GM12801 (cell line): ENCODE measurements at regions not wholly inside any gene's neighbourhood (a gene's known extent, or its start where the extent isn't known, plus 50 kb on each side); places are given as distances from the start of the nearest gene placed in this dataset.

Source experiments
- TF ChIP-seq, protein P1 (sequence below): IDR thresholded peaks from one replicate; pipeline ENCODE4 v1.5.1; 2011; ENCODE audit warnings: control low read depth; ENCODE audit not compliant: insufficient read length; ENCODE audit errors: extremely low read depth

DNA sequence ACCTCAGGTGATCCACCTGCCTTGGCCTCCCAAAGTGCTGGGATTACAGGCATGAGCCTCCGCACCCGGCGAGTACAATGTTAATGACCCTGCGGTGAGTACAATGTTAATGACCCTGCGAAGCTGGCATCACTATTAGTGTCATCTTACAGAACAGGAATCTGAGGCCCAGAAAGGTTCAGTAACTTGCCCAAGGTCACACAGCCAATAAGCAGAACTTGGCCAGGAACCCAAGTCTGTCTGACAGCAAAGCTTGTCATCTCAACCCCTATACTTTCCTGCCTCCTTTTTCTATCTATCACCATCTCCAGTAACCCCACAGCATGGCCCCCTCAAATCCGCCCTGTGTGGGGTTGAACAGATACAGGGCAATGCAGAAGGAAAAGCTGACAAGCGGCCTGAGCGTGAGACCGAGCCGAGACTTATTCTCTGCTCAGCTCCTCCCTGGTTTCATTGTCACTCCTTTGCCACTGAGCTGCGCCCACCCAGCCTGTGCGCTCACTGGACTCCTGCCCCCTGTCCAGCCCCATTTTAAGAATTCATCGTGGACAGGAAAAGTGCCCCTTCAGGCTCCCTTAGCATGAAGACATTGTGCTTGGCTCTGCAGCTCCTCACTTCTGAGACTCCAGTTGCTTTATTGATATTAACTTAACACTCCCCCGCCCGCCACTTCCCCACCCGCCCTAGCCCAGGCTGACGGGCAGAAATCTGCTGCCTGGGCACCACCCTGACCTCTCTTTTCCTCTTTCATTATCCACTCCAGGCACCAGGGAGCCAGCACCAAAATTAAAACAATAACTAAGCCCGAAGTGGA, 58.1 kb upstream of the LBX1 start:
- TF ChIP-seq, protein P1, sequence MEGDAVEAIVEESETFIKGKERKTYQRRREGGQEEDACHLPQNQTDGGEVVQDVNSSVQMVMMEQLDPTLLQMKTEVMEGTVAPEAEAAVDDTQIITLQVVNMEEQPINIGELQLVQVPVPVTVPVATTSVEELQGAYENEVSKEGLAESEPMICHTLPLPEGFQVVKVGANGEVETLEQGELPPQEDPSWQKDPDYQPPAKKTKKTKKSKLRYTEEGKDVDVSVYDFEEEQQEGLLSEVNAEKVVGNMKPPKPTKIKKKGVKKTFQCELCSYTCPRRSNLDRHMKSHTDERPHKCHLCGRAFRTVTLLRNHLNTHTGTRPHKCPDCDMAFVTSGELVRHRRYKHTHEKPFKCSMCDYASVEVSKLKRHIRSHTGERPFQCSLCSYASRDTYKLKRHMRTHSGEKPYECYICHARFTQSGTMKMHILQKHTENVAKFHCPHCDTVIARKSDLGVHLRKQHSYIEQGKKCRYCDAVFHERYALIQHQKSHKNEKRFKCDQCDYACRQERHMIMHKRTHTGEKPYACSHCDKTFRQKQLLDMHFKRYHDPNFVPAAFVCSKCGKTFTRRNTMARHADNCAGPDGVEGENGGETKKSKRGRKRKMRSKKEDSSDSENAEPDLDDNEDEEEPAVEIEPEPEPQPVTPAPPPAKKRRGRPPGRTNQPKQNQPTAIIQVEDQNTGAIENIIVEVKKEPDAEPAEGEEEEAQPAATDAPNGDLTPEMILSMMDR, result no peak

DNA sequence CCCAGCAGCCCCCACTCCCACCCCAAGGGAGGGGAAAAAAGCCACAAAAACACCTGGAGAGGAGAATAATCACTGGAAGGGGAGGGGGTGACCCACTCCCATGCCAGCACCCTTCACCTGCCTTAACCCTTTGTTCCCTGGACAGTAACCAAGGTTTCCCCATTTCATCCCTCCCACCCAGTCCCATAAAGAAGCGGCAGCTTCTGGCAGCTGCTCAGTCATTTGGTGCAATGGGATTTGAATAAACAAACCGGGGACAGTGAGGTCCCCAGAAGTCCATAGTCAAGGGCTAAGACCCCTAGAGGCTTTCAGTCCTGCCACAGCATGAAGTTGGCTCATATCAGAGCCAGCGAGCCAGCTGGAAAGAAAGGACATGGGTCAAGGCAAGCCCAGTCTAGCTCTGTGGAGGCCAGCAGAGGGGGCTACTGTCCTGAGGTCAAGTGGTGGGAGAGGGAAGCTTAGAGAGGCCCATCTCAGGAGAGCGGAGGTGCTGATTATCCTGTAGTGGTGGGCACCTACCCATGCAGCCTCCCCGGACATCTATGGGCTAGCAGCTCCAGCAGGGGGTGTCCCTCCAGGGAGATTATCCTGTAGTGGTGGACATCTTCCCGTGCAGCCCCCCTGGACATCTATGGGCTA, 58.9 kb upstream of the LBX1 start:
- TF ChIP-seq, protein P1, result no peak

DNA sequence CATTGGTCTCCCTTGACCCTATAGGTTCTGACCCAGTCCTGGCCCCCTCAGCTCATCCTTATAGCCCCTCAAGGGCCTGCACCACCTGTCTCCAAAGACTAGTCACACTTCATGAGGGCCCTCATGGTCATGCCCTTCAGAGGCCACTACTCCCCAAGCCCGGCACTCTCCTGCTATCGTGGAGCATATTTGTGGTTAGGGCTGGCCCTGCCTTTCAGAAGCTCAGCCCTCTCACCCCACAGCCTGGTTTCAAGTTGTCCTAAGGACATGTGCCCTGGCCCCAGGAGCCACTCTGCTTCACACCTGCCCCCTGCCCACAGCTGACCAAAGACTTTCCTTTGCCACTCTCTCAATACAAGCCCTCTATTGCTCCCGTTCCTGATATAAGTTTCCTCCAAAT, 60.3 kb upstream of the LBX1 start:
- TF ChIP-seq, protein P1, result no peak

DNA sequence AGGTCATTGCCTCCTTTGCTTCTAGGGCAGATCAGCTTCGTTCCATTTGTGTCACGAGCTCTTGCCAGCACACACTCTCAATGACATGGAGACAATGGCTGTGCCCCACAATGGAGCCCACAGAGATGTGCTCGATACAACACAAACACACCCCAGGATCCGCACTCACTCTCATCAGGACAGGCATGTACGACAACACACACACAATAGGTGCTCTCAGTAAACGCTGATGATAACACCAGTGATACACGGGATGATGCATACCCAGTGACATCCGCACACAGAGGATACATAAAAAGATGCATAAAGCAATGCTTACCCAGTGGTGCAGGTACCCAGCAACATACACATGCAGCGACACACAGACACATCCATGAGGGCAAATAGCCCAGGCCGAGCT, 61.2 kb upstream of the LBX1 start:
- TF ChIP-seq, protein P1, result no peak

DNA sequence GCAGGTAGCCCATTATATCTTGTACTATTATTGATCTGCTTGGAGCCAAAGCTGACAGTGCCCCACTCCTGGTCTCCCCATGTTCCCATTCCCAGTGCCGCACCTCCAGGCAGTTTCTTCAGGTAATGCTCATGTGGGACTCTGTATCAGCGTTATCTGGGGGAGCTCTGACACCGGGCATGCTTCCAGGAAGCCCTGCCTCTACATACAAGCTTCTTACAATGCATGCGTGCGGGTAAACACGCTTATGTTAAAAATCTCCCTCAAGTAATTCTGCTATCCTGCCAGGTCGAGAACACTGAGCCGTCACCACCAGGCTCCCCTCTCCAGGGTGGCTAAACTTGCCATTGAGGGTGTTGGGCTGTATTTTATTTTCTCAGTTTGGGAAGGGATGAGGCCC, 61.6 kb upstream of the LBX1 start:
- TF ChIP-seq, protein P1, result no peak

DNA sequence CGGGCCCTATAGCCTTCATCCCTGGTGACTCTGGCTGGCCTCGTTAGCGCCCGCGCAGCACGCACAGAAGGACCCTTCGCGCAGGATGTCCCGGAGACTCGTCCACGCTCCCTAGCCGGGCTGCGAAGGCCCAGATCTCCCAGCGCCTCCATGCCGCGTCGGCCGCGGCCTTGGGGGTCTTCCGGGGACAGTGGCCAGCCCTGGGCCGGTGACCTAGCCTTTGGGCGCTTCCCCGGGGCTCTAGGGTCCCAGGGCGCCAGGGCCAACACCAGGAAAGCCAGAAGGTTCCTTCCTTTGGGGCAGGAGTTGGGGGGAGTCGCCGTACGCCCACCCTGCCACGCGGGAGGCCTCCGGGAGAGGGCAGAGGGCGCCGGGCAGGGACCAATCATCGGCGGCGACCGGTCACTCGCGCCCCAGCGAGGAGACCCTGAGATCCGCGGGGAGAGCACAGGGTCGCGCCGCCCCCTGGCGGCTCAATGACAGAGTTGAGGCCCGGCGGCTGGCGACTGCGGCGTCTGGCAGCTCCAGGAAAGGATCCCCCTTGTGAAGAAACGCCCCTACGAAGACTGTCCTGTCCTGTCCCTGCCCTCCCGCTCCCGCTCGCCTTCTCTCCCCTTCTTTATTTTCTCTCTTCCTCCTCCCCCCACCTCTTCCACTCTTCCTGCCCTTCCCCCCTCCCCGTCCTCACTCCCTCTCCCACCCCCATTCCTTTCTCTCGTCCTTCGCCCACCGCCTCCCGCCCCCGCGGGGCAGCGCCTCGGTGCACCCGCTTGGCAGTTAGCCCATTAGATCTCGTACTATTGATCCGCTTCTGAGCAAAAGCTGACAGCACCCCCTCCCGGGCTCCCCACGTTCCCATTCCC, 62.3 kb upstream of the LBX1 start:
- TF ChIP-seq, protein P1, result no peak
